ENCODE measurements at regions not wholly inside any gene's neighbourhood (a gene's known extent, or its start where the extent isn't known, plus 50 kb on each side); places are given as distances from the start of the nearest gene placed in this dataset.

DNA sequence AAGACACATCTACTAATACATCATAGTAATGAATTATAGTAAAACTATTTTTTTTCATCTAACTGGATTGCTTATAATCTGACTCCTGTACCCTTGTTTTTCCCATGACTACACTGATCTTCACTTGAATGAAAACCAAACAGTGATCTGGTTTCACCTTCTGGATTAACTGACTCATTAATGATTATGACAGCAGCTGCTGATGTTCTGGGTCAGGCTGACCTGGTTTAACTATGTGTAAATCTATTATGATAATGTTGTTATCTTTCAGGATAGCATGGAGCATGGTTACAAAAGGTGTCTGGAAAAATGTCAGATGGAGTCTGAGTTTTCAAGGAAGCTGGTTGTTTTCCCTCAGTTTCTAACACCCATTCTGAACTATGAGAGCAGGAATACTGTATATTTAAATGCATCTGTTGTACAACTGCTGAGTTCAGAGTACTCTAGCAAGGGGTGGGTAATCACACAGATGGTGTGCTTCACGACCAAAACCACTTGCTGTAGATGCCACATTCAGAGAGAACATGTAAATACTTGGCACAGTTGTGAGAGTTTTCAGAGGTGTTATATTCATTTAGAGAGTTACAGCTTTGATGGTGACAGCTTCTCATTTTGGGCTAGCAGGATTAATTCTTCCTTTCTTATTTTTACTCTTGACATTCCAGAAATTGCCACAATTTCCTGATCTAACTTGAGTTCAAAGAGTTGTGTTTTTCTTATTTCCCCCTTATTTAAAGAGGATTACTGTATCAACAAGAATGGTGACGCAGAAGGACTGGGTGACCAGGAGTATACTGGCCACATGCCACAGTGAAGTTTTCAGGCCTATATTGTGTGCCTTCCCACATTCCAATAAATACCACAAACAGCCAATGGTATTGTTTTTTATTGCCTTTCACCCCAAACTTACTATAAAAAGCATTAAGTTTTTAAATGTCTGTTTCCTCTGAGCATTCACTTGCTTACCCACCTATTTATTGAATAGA, 249.7 kb upstream of the TET2 start:
- DNase-seq = no peak

DNA sequence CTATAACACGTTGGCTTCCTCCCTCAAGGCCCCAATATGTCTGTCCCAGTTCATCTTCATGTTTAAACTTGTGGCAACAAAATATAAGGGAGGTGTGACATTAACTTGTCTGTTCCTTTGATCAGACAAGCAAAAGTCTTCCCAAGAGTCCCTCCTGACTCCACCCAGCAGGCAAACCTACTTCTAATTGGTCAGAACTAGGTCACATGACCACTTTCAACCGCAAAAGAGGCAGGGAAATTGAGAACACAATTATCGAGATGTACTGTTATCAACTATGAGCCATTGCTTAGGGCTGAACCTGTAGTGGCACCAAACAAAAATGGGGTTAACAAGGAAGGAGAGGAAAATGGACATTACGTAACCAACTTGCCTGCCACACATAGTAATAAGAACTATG, 246.8 kb upstream of the TET2 start:
- DNase-seq = no peak

DNA sequence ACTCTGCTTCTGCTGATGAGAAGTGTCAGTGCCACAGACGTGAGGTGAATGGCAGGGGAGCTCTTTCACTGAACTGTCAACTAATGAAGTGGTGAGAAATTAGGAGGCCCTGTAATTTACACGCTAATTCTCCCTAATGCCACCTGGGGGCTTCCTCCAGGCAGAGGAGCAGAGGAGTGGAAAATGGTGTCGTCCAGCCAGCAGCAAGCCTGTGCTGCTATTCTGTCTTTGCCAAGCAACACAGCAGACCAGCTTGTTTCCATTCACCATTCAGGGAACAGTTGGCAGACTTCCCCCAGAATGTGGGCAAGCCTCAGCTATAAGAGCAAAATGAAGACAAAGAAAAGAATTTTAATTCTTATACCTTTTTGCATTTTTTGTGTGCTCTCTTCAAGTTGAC, 245.2 kb upstream of the TET2 start:
- peak in 34 of 51 donors; percentile 1 to 74 (median 26) for DNase-seq

DNA sequence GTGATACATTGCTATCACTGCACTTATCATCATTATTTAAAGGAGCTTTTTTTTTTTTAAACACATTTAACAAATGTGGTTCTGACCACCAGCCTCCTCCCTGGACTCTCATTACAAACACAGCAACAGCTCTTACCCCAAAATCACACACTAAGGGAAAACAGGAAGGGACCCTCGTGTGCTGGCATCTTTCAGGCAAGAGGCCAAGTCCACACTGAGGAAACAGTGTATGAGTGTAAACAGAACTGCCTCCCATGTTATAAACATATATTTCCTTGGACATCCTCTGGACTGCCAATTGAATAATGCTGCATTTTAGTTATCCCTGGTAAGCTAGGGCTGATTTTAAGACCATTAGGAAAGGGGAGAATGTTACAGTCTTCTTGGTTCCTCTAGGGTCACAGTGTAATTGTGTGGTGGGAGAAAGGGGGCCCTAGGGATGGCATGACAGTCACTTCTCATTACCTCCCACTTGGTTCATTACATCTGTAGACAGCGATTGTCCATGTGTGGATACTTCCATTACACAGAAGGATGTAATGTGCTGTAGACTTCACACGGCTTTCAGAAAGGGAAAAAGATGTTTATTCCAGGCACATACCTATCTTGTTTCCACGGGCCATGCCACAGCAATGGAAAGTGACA, 244.6 kb upstream of the TET2 start:
- DNase-seq = no peak

DNA sequence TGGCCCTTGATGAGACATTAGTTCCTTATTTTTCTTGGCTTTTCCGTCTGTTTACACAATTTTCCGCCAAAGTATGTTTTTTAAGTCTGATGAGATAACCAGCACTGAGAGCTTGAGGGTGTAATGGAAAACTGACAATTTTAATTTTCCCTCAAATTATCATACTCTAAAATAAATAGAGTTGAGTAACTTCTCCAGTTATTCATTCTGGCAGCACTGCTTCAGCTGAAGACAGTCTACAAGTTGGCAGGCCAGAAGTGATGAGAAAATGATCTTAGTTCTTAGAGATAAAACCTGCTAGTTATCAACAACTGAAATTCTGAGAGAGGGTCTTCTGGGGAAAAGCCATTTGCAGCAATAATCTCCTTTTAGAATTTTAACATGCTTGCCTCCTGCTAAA, 241.6 kb upstream of the TET2 start:
- DNase-seq = no peak

DNA sequence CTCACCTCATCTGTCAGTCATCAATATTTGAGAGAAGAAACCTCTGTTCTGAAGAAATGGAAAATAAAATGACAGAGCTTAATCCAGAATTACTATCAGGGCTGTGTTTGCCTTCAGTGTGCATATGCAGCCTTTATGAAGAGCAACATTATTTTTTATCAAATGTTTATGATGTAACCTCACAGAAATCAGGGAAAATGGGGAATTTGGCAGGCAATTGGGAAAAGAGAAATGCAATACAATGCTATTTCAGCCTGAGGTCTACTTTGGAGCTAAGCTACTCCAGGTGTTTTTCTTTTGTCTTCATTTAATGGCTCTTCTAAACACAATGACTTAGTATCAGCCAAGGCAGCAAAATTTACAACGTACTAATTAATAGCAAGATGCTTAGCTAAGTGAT, 241.1 kb upstream of the TET2 start:
- no peak for DNase-seq

DNA sequence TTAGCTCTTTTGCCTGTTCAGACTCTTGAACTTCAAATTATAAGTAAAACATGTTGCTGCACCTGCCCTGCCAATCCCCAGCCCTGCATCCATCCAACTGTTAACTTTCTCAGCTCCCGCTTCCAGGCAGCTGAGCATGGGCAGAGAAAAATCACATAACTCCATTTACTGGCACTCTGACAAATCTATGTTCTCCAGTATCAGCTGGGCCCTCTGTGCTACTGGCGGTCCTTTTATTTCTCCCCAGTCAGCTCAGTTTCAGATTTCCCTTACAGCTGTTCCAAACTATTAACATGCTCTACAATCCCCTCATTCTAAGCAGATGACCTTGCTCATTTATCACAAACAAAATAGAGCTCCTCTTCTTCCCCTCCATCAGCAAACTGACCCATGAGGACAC, 240.4 kb upstream of the TET2 start:
- no peak for DNase-seq

DNA sequence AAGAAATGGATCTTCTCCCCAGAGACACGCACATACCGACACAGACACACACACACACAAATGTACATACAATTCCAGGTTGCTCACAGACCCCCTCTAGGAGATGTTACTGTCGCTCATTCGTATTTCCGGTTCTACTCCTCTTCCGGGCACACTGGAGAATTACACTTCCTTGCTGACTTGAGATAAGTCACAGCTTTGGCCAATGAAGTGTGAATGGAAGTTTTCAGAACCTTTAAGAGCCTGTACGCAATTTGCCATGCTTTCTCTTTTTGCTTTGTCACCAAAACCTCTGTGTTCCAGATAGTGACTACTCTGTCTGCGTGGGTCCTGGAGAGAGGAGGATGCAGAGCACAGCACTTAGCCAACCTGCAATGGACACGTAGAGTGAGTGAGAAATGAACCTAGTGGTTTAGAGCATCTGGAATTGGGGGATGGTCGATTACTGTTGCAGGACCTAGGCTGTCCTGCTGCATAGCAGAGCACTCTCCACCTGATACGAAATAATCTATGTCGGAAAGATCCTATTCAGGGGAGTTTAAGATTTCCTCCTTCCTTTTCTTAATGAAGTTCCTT, 239.5 kb upstream of the TET2 start:
- no peak for DNase-seq

DNA sequence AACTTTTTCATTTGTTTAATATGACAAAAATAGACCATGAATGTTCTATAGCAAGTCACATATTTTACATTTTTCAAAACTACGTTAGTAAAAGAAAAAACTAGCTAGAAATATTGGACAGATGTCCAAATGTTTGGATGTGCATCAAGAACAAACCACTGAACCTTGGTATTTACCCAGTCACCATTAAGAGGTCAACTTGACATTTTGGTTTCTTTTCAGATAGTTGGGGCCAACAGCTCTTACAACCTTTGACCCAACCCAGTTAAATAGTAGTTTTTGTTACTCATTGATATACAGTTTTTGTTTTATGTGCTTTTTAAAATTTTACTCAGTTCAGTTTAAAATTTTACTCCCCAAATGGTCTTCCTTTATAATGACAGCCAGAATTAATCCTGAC, 238.7 kb upstream of the TET2 start:
- no peak for DNase-seq

DNA sequence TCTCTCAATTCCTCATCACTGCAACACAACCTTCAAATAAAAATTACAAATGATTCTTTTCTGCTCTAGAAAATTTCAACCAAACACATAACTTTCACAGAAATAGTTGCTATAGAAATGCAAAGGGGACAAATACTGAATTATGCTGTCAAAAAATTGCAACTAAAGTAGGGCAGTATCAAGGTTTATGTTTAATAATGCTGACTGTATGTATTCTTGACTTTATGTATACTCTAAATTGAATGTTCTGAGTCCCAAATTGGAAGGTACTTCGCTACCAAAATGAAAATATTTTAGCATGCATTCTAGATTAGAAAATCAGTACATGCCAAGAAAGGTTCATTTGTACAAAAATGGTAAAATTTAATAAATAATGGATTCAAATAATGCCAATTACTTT, 237.3 kb upstream of the TET2 start:
- no peak for DNase-seq

DNA sequence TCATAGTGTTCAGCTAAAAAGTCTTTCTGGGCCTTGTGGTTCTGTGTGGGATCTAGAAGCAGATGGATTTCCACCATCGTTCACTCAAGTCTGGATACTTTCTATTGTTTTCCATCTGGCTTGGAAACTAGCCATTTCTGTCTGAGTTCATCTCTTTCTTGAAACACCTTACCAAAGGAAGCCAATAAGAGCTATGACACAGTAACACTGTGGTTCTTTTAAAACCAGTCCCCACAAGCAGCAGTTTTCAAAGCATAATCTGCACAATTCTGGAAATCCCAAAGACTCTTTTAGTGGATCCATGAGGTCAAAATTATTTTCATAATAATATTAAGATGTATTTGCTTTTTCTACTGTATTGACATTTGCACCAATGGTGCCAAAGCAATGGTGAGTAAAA, 234.2 kb upstream of the TET2 start:
- DNase-seq = no peak

DNA sequence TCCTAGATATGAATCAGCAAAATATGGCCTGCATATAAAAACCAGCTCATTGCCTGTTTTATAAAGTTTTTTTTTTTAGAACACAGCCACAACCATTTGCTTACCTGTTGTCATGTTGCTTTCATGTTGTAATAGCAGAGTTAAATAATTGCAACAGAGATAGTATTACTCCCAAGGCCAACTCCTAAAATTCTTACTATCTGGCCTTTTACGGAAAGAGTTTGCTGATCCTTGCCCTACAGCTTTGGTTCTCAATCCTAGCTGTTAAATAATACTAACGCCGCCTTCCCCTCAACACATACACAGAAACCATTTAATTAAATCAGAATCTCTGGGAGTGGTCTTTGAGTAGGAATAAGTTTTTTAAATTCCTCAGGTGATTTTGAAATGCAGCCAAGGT, 231.3 kb upstream of the TET2 start:
- no peak for DNase-seq

DNA sequence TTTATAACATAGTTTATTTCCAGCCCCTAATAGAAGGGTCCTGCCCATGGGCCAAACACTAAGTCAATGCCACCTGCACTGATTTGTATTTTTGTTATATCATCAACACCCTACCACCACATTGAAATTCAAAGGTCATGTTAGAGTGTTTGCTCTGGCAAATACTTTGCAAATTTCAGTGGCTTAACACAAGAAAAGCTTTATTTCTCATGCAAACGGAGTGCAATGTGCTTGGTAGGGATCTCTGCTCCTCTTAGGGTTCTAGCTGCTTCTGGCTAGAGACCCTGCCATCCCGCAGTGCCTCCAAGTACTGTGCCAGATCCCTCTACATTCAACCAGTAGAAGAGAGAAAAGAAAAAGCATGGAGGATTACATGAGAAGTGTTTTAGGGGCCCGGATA, 230.8 kb upstream of the TET2 start:
- DNase-seq = no peak

DNA sequence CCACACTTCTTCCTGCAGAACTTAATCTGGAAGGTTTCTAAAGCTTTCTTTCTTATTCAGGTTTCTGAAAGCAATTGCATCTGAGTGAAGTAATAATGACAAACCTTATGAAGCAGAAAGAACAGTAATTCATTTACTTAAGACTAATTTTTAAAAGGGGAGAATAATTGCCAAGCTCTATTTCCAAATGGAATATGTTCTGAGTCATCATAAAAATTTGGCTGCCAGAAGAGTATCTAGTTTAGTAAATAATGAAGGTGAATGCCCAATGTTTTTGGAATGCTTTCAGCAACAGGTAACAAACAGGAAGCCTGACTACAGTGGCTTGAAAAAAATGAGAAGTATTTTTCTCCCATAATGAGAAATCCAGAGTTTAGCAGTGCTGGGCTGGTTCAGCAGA, 227.3 kb upstream of the TET2 start:
- DNase-seq = no peak

DNA sequence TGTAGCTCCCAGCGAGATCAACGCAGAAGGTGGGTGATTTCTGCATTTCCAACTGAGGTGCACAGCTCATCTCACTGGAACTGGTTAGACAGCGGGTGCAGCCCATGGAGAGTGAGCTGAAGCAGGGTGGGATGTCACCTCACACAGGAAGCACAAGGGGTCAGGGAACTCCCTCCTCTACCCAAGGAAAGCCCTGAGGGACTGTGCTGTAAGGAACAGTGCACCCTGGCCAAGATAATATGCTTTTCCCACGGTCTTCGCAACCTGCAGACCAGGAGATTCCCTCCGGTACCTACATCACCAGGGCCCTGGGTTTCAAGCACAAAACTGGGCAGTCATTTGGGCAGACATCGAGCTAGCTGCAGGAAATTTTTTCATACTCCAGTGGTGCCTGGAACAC, 216.4 kb upstream of the TET2 start:
- DNase-seq = no peak

DNA sequence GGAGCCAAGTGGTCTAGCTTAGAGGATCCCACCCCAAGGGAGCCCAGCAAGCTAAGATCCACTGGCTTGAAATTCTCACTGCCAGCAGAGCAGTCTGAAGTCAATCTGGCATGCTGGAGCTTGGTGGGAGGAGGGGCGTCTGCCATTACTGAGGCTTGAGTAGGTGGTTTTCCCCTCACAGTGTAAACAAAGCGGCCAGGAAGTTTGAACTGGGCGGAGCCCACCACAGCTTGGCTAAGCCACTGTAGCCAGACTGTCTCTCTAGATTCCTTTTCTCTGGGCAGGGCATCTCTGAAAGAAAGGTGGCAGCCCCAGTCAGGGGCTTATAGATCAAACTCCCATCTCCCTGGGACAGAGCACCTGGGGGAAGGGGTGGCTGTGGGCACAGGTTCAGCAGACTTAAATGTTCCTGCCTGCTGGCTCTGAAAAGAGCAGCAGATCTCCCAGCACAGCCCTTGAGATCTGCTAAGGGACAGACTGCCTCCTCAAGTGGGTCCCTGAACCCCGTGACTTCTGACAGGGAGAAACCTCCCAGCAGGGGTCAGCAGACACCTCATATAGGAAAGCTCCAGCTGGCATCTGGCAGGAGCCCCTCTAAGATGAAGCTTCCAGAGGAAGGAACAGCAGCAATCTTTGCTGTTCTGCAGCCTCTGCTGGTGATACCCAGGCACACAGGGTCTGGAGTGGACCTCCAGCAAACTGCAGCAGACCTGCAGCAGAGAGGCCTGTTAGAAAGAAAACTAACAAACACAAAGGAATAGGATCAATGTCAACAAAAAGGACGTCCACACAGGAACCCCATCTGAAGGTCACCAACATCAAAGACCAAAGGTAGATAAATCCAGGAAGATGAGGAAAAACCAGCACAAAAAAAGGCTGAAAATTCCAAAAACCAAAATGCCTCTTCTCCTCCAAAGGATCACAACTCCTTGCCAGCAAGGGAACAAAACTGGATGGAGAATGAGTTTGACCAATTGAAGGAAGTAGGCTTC, 215.6 kb upstream of the TET2 start:
- DNase-seq = peak in 7 of 51 donors; percentile 0 to 19 (median 1)

DNA sequence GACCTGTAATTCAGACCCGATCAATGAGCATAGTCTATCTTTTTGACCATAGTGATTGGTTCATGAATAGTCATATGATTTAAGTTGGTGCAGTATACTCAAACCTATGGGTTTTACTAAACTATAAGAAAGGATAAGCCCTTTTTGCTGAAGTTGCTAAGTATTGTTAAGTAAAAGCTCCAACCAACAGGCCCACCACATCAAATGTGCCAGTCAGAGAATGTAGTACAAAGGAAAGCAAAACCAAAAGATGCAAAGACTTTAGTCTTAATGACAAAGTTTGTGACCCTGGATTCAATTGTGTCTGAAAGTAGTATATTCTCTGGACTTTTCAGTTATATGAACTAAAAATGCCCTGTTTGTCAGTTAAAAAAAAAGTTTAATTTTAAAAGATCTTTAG, 208.1 kb upstream of the TET2 start:
- DNase-seq = no peak

DNA sequence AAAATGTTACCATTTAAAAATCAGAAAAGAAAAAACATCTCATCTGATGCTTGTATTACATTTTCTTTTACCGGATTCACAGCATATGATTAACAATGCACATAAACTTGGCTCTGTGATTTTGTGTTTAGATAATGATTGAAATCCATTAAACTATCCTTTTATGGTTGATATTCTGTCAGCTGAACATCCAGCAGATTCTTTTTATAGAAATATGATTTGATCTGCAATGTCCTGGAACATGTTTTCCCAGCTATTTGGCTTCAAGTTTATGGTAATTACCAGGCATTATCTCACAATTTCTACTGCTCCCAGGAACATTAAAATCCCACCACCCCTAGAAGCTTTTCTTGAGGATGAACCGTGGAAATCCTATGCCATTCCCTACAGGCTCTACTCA, 205.7 kb upstream of the TET2 start:
- no peak for DNase-seq

DNA sequence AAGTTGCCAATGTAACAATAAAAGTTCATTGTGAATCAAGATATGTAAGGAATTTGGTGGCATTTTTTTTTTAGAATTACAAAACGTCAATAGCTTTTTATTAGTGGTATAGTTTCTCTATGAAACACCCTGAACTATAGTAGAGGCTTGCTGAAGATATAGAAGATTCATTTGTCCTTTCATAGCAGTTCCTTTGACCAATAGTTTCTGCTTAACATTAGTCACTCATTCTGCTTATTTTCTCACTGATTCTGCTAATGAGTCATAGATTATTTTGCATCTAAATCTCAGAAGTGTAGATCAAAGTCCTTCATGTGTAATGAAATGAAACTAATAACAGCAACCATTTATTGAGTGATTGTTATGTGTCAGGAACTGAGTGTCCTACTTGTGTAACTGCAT, 205.0 kb upstream of the TET2 start:
- no peak for DNase-seq

DNA sequence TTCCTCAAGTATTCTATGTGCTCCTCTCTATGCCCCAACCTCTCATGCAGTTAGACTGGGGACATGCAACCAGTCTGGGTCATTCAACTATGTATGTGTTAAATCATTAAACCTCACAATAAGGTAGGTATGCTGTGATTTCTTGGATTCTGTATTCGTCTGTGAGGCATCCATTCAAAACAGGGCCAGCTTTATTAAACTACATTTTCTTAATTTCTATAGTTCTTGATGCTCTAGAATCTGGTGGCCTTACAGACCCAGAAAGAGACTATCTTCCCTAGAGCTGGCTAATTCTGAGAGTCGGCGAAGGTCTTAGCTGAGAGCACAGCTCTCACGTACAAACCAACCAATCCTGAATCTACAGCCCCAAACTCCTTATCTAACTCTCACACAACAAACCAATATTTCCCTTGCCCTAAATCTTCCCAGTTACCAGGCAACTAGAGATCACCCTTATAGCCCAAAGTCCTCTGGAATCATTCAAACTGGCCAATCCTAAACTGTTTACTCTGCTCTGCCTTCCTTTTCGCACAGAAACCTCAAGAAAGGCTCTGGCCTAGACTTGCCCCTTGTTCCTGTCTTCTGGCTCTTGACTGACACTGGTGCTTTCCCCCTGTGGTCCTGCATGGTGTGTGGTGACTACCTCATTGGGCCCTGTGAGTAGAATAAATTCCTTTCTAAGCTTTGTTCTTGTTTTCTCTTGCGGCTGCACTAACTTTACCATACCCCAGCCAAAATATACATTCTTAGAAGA, 203.5 kb upstream of the TET2 start:
- no peak for DNase-seq

DNA sequence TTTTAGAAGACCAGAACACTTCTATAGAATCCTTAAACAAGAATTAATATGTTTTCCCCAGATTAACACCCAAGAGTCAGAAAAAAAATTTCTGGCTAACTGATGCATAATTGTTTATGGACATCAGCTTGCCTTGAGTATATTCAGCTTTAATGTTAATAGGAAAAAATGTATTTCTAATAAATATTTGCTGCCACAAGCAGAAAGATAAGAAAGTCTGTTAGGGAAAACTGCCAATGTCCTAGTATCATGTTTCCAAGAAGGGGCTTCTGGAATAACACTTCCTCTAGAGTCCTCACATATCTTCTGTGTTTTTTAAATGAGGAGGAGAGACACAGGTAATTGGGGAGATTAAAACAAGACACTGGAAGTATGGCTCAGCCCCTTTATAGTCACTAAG, 202.1 kb upstream of the TET2 start:
- DNase-seq = no peak

Measured in hypothalamus (tissue), 51 donors.